Pulmonary artery endothelial cell (primary cell): ENCODE measurements at regions not wholly inside any gene's neighbourhood (a gene's known extent, or its start where the extent isn't known, plus 50 kb on each side); places are given as distances from the start of the nearest gene placed in this dataset.
"Not testable (repeated sequence)": the region's sequence is repeated elsewhere in the genome, so short reads cannot be mapped to it uniquely, and the experiment has no call there.

Experiments
- DNase-seq: peaks from one replicate; pipeline ENCODE4 v3.0.0-alpha.2; 2011; ENCODE audit warnings: low read depth, low spot score

DNA sequence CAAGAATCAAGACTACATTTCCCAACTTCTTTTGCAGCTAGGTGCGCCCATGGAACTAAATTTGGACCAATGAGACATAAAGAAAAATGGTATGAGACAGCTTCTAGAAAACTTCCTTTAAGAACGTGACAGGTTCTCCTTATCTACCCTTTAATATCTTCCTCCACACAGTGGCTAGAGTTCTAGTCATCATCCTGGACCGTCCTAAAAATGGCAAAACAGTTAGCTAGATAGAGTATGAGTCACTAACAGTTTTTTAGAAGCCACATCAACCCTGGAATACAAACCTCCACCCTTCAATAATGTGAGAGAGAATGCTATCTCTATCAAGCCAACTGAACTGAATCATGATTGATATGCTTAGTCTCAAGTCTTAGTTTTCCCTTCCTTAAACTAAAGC, 267.9 kb upstream of the SLC7A11 start:
- DNase-seq: no peak

DNA sequence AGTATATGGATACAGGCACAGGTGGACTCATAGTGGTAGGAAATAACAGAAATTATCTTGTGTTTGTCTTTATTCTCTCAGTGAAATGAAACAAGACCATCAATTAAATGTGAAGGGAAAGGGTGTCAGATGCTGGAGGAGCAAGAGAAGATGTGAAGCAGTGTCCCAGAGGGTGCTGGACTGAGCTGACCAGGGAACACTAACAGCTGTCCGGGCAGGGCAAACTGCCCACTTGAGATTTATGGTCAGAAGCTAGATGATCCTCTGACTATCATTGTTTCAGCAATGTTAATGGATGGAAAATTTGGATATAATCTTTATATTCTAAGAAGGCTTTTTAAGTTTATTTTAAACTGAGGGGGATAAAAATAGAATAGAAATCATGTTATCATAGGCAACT, 267.2 kb upstream of the SLC7A11 start:
- no peak for DNase-seq

DNA sequence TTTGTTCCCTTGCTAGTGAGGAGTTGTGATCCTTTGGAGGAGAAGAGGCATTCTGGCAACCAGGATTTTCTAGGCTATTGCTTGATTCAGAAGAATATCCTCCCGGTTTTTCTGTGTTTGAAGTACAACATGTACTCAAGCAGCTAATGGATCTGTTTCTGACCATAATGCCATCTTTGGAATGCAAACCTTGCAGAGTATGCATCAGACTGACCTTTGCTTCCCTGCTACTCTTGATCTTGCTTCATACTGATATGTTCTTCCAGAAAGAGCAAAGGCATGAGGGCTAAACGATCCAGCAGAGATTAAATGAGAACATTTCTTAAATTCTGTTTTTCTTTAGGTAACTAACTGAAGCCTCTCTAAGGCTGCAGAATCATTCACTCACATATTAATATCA, 265.4 kb upstream of the SLC7A11 start:
- DNase-seq: no peak

DNA sequence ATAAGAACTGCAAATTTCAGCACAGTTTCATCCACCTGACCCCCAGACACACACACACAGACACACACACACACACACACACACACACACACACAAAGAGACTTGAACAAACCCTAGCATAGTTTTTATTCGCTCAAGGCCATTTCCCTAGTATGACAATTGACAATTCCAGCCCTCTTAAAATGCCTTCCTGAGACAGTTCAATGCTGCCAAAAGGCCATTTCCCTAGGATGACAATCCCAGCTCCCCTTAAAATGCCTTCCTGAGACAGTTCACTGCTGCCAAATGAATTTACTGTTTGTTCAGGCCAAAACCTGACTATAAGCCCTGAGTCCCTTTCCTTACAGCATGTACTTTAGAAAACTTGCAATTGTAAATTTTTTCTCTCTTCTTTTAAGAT, 259.5 kb upstream of the SLC7A11 start:
- no peak for DNase-seq

DNA sequence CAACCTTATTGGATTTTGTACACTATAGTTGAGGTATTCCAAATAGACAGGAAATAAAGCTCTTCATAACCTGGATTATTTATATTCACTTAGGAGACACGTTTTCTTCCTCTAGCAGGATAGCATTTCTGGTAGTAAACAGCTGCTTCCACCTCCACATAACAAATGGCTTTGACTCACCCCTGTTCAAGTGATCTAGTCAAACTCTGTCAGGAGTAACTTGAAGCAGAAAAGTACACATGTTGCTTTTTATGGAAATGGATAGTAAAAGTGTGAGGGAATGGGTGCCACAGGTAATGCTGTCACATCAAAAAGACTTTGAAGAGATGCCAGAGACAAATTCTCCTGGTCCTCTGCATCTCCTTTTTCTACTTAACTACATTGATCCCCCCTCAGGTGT, 258.7 kb upstream of the SLC7A11 start:
- no peak for DNase-seq

DNA sequence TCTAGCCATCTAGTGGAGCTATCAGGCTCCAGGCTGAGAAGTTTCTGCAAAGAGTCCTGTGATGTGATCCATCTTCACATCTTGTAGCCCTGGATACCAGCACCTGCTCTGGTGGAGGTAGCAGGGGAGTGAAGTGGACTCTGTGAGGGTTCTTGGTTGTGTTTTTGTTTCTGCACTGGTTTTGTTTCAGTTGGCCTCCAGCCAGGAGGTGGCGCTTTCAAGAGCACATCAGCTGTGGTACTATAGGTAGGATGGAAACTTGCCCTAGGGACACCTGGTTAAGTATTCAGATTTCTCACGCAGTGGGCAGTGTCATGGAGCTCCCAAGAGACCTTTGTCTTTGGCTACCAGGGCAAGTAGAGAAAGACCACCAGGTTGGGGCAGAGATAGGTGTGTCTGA, 257.5 kb upstream of the SLC7A11 start:
- no peak for DNase-seq

DNA sequence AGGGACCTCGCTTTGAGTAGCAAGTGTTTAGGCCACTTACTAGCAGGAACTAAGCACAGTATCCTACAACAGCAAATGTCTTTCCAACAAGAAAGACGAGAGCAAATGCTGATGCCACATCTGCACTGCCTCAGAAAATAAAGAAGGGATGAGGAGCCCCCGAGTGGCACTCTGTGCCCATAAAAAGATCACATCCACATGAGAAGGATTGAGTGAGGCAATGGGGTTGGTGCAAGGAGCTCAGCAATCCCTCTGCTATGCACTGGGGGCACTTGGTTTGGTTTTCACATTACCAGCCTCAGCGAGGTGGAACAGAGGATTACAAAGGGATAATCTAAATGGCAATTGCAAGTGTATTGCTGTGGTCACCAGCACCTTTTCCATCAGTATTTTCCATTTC, 252.8 kb upstream of the SLC7A11 start:
- peak; percentile 5 for DNase-seq

DNA sequence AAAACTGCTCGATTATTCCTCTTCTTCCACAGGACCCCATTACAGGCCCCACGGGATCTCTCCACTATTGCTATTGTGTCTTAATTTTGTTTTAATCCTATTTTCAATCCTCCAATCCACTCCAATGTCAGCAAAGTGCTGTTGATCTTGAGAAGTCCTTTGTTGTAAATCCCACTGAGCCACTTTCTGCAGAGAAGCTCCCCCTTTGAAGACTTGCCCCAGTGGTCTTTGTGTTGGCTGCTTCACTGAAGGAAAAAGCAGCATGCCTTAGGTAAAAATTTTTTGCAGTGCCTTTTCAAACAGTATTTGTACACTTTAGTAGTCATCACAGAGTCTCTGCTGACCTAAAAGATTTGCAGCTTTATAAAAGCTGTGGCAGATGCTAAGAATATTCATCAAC, 252.0 kb upstream of the SLC7A11 start:
- no peak for DNase-seq

DNA sequence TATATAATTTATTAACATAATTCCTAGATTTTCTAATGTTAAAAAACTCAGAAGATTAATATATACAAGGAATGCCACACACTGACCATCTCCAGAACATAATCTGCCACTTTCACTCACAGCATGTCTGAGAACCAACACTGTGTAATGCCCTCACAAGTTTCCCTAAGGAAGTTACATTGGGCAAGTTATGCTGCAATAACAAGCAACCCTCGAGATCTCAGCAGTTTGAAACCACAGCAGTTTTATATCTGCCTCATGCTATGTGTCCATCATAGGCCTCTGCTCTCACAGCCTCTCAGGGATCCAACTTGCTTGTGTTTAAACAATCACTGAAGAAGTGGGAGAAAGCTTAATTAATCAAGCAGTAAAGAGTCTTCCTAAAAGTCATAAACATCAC, 250.0 kb upstream of the SLC7A11 start:
- no peak for DNase-seq

DNA sequence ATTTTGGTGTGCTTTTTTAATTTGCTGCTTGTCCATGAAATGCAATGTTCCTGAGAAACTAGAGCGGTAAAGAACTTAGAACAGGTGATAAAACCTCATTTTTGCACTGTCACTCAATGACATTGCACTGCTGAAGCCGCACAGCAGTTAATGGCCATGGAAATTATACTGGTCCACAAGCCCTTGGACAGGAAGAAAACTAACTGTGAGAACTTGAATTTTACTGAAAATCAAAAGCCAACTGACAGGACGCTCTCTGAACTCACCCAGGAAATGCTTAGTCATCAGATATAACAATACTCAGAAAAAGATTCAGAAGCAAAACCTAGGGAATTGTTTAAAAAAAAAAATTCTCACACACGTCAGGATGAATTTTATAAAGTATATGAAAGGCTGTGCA, 246.4 kb upstream of the SLC7A11 start:
- DNase-seq: no peak

DNA sequence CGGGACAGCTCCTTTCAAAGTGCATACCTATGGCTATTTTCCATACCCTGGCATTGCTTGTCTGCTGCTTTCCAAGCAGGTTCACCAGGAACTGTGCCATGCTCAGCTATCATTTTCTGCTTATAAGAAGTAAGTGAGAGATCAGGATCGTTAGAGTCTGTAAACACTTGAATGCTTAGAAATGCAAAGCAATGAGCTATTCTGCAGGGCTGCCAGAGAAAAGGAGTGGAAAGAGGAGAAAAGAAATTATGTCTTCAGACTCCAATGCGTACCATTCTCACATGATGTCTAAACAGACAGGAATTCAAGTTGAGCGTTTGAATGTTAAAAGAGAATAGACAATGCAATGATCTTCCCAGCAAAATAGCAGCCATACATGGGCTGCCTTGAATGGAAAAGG, 245.5 kb upstream of the SLC7A11 start:
- DNase-seq: no peak

DNA sequence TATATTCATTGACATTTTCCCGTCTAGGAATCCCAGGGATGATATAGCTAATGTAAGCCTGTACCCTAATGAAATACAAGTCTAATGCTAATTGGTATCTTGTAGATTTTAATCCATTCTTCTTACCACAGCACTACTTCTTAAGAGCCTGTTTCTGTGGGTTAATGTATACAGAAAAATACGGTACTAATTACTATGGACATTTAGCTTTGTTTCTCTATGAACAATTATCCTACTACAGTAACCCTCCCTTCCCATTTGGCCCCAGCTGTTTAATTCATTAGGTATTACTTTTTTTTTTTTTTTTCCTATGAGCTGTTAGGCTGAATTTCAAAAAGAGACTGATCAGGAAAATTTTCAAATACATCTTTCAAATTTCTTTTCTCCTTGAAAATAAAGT, 245.1 kb upstream of the SLC7A11 start:
- no peak for DNase-seq

DNA sequence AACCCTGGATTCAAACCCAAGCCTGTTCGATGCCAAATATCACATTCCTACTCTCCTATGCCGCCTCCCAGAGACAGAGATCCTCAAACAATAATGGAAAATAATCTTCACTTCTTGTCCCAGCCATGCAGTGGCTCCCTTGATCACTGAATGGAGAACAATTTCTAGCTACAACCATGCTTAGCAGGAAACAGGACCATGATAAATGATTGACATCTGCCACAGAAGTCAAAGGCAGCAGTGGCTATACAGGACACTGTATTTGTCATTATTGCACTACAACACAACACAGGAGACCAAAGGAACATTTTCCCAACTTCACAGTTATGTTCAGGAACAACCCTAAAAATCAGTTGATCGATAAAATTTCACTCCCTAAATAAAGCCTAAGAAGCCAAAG, 243.3 kb upstream of the SLC7A11 start:
- DNase-seq: no peak

DNA sequence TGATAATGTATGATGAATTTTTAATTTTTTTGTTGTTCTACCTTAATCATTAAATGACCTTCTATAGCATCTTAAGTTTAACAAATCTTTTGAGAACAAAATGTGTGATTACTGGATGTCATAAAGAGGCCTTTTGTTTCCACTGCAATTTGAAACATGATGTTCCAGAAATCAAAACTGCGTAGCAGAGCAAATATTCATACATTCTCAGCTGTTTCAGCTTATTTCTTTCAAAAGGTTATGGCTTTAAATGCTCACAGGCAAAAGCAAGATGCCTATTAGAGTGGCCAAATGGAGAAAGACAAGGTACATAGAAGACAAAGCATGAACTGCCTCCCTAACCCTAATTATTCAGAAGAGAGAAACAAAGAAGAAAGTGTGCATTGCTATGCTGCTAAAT, 233.0 kb upstream of the SLC7A11 start:
- DNase-seq: no peak

DNA sequence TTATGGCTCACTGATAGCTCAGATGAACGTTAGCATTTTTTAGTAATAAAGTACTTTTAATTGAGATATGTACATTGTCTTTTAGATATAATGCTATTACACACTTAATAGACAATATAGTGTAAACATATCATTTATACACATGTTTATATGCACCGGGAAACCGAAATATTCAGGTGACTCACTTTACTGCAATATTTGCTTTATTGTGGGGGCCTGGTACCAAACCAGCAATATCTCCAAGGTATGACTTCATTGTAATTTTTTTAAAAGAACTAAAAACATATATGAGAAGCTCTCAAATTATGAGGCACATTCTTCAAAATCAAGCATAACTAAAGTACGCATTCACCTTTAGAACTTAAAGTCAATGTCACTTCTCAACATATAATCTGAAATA, 231.2 kb upstream of the SLC7A11 start:
- no peak for DNase-seq

DNA sequence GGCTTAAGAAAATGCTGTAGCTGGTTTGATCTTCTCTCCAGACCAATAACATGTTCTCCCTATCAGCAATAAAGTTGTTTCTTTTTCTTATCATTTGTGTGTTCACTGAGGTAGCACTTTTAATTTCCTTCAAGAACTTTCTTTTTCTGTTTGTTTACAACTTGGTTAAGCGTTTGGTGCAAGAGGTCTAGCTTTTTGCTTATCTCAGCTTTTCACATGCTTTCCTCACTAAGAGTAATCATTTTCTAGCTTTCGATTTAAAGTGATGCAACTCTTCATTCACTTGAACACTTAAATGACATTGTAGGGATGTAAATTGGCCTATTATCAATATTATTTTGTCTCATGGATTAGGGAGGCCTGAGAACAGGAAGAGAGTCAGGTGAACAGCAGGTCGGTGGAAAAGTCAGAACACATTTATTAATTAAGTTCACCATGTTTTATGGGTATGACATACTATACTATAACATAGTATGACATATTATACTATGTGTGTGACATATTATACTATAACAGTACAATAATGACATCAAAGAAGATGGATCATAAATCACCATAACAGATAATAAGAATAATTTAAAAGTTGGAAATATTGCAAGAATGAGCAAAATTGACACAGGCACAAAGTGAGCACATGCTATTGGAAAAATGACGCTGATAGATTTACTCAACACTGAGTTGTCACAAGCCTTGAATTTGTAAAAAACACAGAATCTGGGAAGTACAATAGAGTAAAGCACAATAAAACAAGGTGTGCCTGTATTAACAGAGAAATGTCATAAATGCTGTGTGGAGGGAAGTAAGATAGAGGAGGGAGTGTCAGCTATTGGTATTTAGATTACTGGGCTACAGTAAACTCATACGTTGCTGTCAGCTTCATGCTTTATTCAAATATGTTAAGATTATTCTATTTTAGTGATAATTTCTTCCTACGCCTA, 218.6 kb upstream of the SLC7A11 start:
- no peak for DNase-seq

DNA sequence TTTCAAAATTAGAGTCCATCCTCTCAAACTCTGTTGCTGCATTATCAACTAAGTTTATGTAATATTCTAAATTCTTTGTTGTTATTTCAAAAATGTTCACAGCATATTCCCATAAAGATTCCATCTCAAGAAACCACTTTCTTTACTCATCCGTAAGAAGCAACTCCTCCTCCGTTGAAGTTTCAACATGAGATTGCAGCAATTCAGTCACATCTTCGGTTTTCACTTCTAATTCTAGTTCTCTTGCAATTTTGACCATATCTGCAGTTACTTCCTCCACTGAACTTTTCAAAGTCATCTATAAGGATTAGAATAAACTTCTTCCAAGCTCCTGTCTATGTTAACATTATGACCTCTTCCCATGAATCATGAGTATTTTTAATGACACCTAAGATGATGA, 216.6 kb upstream of the SLC7A11 start:
- no peak for DNase-seq

DNA sequence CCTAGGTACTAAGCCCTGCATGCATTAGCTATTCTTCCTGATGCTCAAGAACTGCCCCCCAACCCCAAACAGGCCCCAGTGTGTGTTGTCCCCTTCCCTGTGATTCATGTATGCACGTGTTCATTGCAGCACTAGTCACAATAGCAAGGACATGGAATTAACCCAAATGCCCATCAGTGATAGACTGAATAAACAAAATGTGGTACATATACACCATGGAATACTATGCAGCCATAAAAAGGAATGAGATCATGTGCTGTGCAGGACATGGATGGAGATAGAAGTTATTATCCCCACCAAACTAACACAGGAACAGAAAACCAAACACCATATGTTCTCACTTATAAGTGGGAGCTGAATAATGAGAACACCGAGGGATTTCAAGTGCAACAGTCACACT, 214.2 kb upstream of the SLC7A11 start:
- not testable (repeated sequence) for DNase-seq

DNA sequence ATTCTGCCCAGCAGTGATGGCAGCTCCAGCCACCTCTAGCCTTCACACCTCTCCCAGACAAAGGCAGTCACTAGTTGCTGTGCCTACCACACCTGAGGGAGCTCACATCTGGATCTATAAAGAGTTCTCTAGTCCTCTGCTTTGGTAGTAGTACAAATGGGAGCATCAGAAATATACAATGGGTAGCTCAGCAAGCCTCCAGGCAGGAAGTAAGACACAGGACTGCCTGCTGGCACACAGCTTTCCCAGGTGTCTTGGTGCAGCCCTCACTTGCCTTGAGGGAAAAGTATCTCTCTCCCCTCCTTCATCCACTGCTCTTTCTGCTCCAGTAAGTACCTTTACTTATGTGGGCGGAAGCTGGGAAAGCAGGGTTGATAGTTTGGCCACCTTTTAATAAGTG, 212.9 kb upstream of the SLC7A11 start:
- DNase-seq: no peak

DNA sequence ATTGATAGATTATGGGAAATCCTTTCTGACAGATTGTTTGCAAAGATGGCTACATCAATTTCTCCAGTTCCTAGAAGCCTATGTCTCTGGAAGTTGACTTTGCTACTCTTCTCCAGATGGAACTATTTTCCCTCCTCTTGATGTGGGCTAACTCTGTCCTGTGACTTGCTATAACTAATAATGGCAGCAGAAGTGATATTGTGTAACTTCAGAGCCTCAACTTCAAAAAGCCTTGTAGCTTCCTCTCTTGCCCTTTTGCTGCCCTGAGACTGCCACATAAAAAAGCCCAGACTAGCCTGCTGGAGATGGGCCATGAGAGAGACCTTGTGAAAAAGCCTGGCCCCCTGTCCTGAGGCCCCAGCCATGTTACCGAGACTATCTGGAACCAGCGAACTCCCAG, 210.7 kb upstream of the SLC7A11 start:
- no peak for DNase-seq

DNA sequence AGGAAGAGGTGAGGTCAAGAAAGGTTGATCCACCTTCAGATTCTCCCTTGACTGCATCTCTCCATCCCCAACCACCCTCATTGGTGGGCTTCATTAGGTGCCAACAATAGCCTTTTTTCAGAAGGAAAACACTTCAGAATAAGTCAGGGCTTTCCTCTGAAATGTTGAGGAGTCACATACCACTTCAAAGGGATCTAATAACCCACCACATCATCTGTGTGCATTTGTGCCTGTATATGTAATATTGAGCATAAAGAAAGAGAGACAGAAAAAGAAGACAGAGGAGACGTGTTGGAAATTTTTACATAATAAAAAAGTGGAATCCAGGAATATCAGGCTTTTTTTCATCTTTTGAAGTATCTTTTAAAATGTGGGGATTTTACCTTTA, 209.1 kb upstream of the SLC7A11 start:
- no peak for DNase-seq

DNA sequence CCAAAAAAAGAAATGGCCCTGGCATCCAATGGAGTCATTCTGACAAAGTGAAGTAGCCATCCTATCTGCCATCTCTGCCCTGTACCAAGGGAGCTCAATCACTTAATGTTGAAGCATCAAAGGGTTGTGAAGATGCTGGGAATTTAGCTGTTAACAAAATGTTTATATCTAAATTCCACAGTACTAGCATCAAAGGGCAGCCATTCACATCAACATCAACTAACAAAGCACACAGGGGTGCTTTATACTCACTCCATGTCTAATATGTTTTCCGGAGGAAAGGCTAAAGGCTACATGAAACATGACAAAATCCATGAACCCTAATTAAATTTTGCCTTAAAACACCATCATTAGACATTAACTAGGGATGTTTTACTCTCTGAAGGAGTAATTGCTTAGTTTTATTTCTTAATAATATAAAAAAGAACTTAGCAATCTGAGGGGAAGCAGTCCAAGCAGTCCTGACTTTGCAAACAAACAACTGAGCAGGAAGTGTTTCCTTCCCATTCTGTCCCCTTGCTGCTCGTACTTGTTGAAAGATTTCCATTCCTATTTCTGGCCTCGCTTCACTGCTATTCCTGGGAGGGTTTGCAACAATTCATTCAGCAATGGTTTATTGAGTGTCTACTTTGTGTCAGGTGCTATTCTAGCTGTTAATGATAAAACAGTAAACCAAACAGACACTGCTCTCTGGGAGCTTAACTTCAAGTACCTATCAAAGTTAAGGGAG, 208.6 kb upstream of the SLC7A11 start:
- no peak for DNase-seq

DNA sequence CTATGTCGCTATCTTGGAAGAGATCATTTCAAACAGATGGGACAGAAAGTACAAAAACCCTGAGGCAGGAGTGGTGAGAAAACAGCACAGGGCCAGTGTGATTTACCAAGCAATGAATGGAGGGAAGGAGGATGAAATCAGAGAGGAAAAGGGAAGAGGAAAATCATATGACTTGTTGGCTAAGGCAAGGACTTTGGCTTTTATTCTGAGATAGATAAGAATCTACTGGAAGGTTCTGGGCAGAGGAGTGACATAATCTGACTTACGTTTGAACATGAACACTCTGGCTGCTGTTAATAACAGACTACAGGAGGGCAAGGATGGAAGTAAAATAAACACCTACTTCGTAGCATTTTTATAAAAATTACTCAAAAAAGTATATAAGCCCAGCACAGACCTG, 207.8 kb upstream of the SLC7A11 start:
- peak; percentile 33 for DNase-seq
